Cardiac muscle cell (in vitro differentiated cells and primary cell): ENCODE measurements at regions not wholly inside any gene's neighbourhood (a gene's known extent, or its start where the extent isn't known, plus 50 kb on each side); places are given as distances from the start of the nearest gene placed in this dataset.

Source experiments
- DNase-seq, 2 donors: peaks; one replicate each; pipeline versions ENCODE4 v3.0.0 to v3.0.0-alpha.2; 2010 to 2017; ENCODE audit warnings: low read depth in 1 of 2, low spot score in 1 of 2
- H3K27ac ChIP-seq: fragments of 200-600 bp; sonication (generic); 2 replicates; pipeline ENCODE4 v1.5.1; 2016
- H3K27me3 ChIP-seq: fragments of 200-600 bp; sonication (generic); 2 replicates; pipeline ENCODE4 v1.6.0; 2016; ENCODE audit warnings: control low read depth
- H3K36me3 ChIP-seq: fragments of 200-600 bp; sonication (generic); 2 replicates; pipeline ENCODE4 v1.5.1; 2016; ENCODE audit warnings: control low read depth
- H3K4me1 ChIP-seq: fragments of 200-600 bp; sonication (generic); 2 replicates; pipeline ENCODE4 v1.8.1; 2017; ENCODE audit warnings: low read depth, mild to moderate bottlenecking, mixed run types
- H3K4me3 ChIP-seq: fragments of 200-600 bp; sonication (generic); 2 replicates; pipeline ENCODE4 v1.5.1; 2016; ENCODE audit warnings: mild to moderate bottlenecking
- H3K9me3 ChIP-seq: fragments of 200-600 bp; sonication (generic); 2 replicates; pipeline ENCODE4 v1.5.1; 2017; ENCODE audit warnings: low read depth, mild to moderate bottlenecking, control low read depth
- TF ChIP-seq, protein P1 (sequence below): IDR thresholded peaks from 2 replicates; pipeline ENCODE4 v1.5.1; 2012; ENCODE audit warnings: low read depth, mild to moderate bottlenecking, low read length

DNA sequence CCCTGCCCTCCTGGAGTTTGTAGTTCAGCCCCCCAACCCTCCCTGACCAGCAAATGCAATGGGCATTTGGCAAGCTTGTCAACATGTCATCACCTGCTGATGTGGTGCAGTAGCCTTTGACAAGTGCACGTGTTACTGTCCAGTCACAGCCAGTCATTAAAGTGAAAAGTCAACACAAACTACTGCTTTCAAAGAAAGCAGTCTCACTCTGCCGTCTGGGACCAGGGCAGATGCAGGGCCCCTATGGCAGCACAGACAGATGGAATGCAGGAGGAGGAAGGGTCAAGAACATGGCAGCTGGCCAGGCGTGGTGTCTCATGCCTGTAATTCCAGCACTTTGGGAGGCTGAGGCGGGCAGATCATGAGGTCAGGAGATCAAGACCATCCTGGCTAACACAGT, 222.4 kb upstream of the OSR1 start:
- Histone ChIP-seq H3K27me3 (no peaks in the 10 kb centered on the region), H3K9me3 (no peaks in the 10 kb centered on the region), H3K36me3 (no peaks in the 10 kb centered on the region), H3K4me3 (no peak overlapping the region), H3K27ac (peak overlapping the region; percentile 57), H3K4me1 (peaks cover 10% of the 10 kb centered on the region)
- TF ChIP-seq, protein P1, sequence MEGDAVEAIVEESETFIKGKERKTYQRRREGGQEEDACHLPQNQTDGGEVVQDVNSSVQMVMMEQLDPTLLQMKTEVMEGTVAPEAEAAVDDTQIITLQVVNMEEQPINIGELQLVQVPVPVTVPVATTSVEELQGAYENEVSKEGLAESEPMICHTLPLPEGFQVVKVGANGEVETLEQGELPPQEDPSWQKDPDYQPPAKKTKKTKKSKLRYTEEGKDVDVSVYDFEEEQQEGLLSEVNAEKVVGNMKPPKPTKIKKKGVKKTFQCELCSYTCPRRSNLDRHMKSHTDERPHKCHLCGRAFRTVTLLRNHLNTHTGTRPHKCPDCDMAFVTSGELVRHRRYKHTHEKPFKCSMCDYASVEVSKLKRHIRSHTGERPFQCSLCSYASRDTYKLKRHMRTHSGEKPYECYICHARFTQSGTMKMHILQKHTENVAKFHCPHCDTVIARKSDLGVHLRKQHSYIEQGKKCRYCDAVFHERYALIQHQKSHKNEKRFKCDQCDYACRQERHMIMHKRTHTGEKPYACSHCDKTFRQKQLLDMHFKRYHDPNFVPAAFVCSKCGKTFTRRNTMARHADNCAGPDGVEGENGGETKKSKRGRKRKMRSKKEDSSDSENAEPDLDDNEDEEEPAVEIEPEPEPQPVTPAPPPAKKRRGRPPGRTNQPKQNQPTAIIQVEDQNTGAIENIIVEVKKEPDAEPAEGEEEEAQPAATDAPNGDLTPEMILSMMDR = no peak
- peak; percentile 57 to 75 for DNase-seq

DNA sequence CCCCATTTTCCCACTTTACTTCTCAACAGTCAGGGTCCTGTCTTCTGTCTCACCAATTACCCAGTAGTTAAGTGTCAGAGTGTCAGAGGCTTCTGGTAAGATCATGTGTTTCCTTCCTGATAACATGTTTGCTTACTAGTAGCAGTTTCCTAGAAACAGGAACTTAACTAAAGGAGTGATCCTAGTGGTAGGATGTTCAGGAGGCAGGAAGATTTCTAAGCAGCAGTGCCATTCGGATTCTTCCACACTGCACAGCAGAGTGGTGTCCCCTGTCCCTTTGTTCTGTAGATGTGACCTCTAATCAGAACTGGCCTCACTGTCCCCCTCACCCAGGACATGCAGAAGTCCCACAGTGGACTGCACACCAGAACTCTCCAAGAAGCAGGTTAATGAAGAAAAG, 221.8 kb upstream of the OSR1 start:
- peaks cover 10% of the 10 kb centered on the region for H3K4me1 ChIP-seq
- H3K4me3 ChIP-seq = no peak overlapping the region
- peak overlapping the region; percentile 57 for H3K27ac ChIP-seq
- TF ChIP-seq, protein P1 = no peak
- peak; percentile 30 to 52 for DNase-seq
- no peaks in the 10 kb centered on the region for H3K9me3 ChIP-seq
- no peaks in the 10 kb centered on the region for H3K27me3 ChIP-seq
- no peaks in the 10 kb centered on the region for H3K36me3 ChIP-seq

DNA sequence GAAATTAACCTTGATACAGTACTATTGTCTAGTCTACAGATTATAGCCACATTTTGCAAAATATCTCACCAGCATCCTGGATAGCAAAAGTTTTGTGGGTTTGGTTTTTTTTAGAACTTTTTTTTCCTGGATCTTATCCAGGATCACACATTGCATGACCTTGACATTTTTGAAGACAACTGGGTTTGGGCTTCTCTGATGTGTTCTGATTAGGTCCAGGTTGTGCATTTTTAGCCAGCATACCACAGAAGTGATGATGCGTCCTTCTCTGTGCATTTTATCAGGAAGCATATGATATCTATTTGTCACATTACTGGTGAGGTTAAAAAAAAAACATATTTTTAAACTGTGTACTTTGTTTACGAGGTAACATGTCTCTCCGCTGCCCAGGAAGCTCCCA, 221.0 kb upstream of the OSR1 start:
- TF ChIP-seq, protein P1 = no peak
- Histone ChIP-seq H3K27ac (no peak overlapping the region), H3K4me3 (no peak overlapping the region), H3K4me1 (peaks cover 10% of the 10 kb centered on the region), H3K36me3 (no peaks in the 10 kb centered on the region), H3K9me3 (no peaks in the 10 kb centered on the region), H3K27me3 (no peaks in the 10 kb centered on the region)
- DNase-seq = no peak

DNA sequence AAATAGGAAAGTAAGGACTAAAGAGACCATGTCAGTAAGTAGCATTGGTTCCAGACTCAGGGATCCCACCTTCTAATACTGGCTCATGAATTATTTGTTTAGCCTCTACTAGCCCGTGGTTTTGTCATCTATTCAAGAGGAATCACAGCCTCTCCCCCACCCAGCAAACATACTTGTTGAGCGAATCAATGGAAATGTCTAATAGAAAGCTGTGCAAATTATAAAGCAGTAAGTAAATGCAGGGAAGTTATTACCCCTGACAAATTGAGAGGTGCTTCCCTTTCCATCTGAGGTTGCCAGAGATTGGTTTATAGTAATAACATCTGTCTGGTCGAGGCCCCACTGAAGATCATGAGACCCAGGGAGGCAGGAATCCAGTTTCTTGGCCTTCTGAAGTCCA, 219.3 kb upstream of the OSR1 start:
- H3K36me3 ChIP-seq = no peaks in the 10 kb centered on the region
- TF ChIP-seq, protein P1 = no peak
- H3K9me3 ChIP-seq = no peaks in the 10 kb centered on the region
- peaks cover 10% of the 10 kb centered on the region for H3K4me1 ChIP-seq
- H3K27ac ChIP-seq = no peak overlapping the region
- no peak for DNase-seq
- H3K27me3 ChIP-seq = no peaks in the 10 kb centered on the region
- no peak overlapping the region for H3K4me3 ChIP-seq

DNA sequence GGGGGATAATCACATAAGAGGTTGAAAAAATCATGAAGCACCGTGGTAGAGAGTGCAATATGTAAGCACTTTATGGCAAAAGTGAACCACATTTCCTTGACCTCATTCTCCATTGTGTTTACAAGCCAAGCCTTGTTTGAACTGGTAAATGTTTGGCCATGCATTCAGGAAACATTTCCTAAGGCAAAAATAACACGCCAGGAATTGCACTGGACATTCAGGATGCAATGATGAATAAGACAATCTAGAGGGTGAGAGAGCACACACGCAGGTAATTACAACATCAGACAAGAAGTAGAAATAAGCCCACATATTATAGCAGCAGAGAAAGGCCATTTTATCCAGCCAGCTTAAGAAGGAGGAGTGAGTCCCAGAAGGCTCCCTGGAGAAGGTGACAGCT, 218.0 kb upstream of the OSR1 start:
- peaks cover 10% of the 10 kb centered on the region for H3K4me1 ChIP-seq
- no peaks in the 10 kb centered on the region for H3K27me3 ChIP-seq
- no peaks in the 10 kb centered on the region for H3K9me3 ChIP-seq
- DNase-seq = no peak
- TF ChIP-seq, protein P1 = no peak
- H3K36me3 ChIP-seq = no peaks in the 10 kb centered on the region
- no peak overlapping the region for H3K4me3 ChIP-seq
- no peak overlapping the region for H3K27ac ChIP-seq

DNA sequence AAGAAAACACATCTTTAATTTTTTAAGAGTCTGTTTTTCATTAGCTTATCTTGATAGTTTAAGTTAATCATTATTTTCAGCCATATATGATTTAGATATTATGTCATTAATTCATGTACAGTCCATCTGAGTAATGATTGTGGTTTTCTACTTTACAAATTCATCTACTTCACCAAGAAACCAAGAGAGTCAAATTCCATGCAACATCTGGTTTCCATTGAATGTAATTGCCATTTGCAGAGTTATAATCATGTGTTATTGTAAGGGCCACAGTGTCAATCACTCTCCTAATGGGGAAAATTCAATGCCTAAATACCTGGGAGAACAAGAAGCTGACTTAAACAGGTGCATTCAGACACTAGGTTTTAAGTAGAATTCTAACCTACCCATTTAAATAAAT, 217.2 kb upstream of the OSR1 start:
- Histone ChIP-seq H3K27me3 (no peaks in the 10 kb centered on the region), H3K4me3 (no peak overlapping the region), H3K9me3 (no peaks in the 10 kb centered on the region), H3K4me1 (peaks cover 6% of the 10 kb centered on the region), H3K27ac (no peak overlapping the region), H3K36me3 (no peaks in the 10 kb centered on the region)
- TF ChIP-seq, protein P1 = no peak
- DNase-seq = no peak
